ENCODE measurements at regions not wholly inside any gene's neighbourhood (a gene's known extent, or its start where the extent isn't known, plus 50 kb on each side); places are given as distances from the start of the nearest gene placed in this dataset.

- TF ChIP-seq CTCF (IDR thresholded peaks at IDR 0.05; ENCODE audit: poor library complexity, severe bottlenecking) (no peak), RAD21 (conservative IDR thresholded peaks at IDR 0.05) (no peak), REST (IDR thresholded peaks at IDR 0.05; ENCODE audit: borderline replicate concordance) (no peak)
Observed at GRCh38 chr4:137823007-137823406, 290.7 kb upstream of the PCDH18 start.
